Keratinocyte (primary cell): ENCODE measurements at regions not wholly inside any gene's neighbourhood (a gene's known extent, or its start where the extent isn't known, plus 50 kb on each side); places are given as distances from the start of the nearest gene placed in this dataset.

Experiments
- DNase-seq: peaks from one replicate; pipeline ENCODE4 v3.0.0-alpha.2; 2011; ENCODE audit warnings: low read depth, missing footprints, low spot score
- FAIRE-seq: peaks from 2 replicates; lab custom pipeline; 2011; peaks lifted over from hg19 to GRCh38; lab: Jason Lieb, UNC
- H2AFZ ChIP-seq: 2 replicates; pipeline ENCODE4 v1.6.0; 2012; ENCODE audit warnings: low read length, control low read depth, inconsistent platforms; ENCODE audit not compliant: control insufficient read depth
- H3K27ac ChIP-seq: 2 replicates; pipeline ENCODE4 v1.5.1; 2011; ENCODE audit warnings: low read length; ENCODE audit not compliant: control insufficient read depth, insufficient read depth
- H3K27me3 ChIP-seq: 3 replicates; pipeline ENCODE4 v1.6.0; 2011; ENCODE audit warnings: low read length; ENCODE audit not compliant: control insufficient read depth, insufficient read depth; ENCODE audit errors: extremely low read depth
- H3K36me3 ChIP-seq, 2 experiments: 2 replicates in 1 of 2; 3 replicates in 1 of 2; pipeline ENCODE4 v1.5.1; 2011; ENCODE audit warnings: low read length in 2 of 2, mild to moderate bottlenecking in 1 of 2; ENCODE audit not compliant: control insufficient read depth in 2 of 2, insufficient read depth in 2 of 2; ENCODE audit errors: extremely low read depth in 1 of 2
- H3K4me1 ChIP-seq: 3 replicates; pipeline ENCODE4 v1.5.1; 2011; ENCODE audit warnings: low read length; ENCODE audit not compliant: control insufficient read depth, insufficient read depth; ENCODE audit errors: extremely low read depth
- H3K4me2 ChIP-seq: 3 replicates; pipeline ENCODE4 v1.6.0; 2011; ENCODE audit warnings: low read depth, low read length; ENCODE audit not compliant: control insufficient read depth, insufficient read depth; ENCODE audit errors: extremely low read depth
- H3K4me3 ChIP-seq, 3 experiments: fragments of 200-600 bp in 1 of 3; sonication (generic) in 1 of 3; 2 replicates in 2 of 3; 3 replicates in 1 of 3; pipeline ENCODE4 v1.5.1; 2011 to 2016; ENCODE audit warnings: low read length in 3 of 3, mild to moderate bottlenecking in 3 of 3, control low read depth in 2 of 3, inconsistent platforms in 1 of 3, low read depth in 1 of 3, mixed read lengths in 1 of 3, mixed run types in 1 of 3, moderate library complexity in 1 of 3; ENCODE audit not compliant: control insufficient read depth in 2 of 3, insufficient read depth in 2 of 3; ENCODE audit errors: extremely low read depth in 1 of 3
- H3K79me2 ChIP-seq: 2 replicates; pipeline ENCODE4 v1.6.0; 2012; ENCODE audit warnings: low read length; ENCODE audit not compliant: control insufficient read depth, insufficient read depth
- H3K9ac ChIP-seq: 3 replicates; pipeline ENCODE4 v1.6.0; 2011; ENCODE audit warnings: low read length; ENCODE audit not compliant: control insufficient read depth, insufficient read depth; ENCODE audit errors: extremely low read depth
- H3K9me1 ChIP-seq: 3 replicates; pipeline ENCODE4 v1.6.0; 2011; ENCODE audit warnings: low read length; ENCODE audit not compliant: control insufficient read depth, insufficient read depth; ENCODE audit errors: extremely low read depth
- H3K9me3 ChIP-seq: 2 replicates; pipeline ENCODE4 v1.5.1; 2012; ENCODE audit warnings: low read depth, low read length; ENCODE audit not compliant: control insufficient read depth
- H4K20me1 ChIP-seq: 3 replicates; pipeline ENCODE4 v1.6.0; 2011; ENCODE audit warnings: low read length; ENCODE audit not compliant: control insufficient read depth, insufficient read depth; ENCODE audit errors: extremely low read depth
- CTCF ChIP-seq, 3 experiments: IDR thresholded peaks in 1 of 3; conservative IDR thresholded peaks in 1 of 3; optimal IDR thresholded peaks in 1 of 3; 2 replicates in 2 of 3; 3 replicates in 1 of 3; pipeline versions ENCODE3 to v1.5.1; 2011; ENCODE audit warnings: low read length in 3 of 3, mild to moderate bottlenecking in 3 of 3, moderate library complexity in 2 of 3, control low read depth in 1 of 3, inconsistent platforms in 1 of 3; ENCODE audit not compliant: insufficient read depth in 2 of 3; ENCODE audit errors: extremely low read depth in 1 of 3
- EZH2 ChIP-seq: IDR thresholded peaks from one replicate; pipeline ENCODE4 v1.6.1; 2012; ENCODE audit warnings: inconsistent platforms, mild to moderate bottlenecking, low read length, moderate library complexity
- dilution Hi-C: fragments of 300-500 bp; cut with MboI; formaldehyde crosslinking; loops from one replicate; pipeline ENCODE4 v1.7.0; 2020; ENCODE audit warnings: low sequenced_read_pairs; ENCODE audit not compliant: extremely low pct_ligation_motif_present

DNA sequence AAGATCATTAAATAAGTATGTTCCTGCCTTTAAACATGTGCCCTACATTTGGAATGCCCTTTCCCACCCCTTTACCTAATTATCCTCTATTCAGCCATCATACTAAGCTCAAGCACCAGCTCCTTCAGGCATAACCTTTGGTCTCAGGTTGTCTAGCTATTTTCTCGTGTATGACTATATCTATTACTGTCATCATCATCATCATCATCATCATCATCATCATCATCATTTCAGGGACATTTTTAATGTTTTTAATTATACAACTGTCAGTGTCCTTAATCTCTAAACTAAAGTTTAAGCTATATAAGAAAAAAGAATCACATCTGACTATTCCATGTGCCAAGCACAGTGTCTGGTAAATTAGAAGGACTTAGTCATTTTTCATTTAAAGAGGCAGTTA, 214.6 kb upstream of the CTSO start:
- dilution Hi-C loops: no loop called here
- H3K36me3 ChIP-seq: no peaks in the 10 kb centered on the region
- no peak overlapping the region for H2AFZ ChIP-seq
- DNase-seq (no peak), FAIRE-seq (no peak)
- H3K79me2 ChIP-seq: no peaks in the 10 kb centered on the region
- no peak overlapping the region for H3K4me3 ChIP-seq
- H4K20me1 ChIP-seq: no peaks in the 10 kb centered on the region
- H3K9me3 ChIP-seq: no peaks in the 10 kb centered on the region
- H3K4me1 ChIP-seq: peaks cover 5% of the 10 kb centered on the region
- H3K9ac ChIP-seq: no peak overlapping the region
- TF ChIP-seq CTCF (optimal IDR thresholded peaks at IDR 0.05 in 1 of 3, IDR thresholded peaks at IDR 0.05 in 1 of 3, conservative IDR thresholded peaks at IDR 0.05 in 1 of 3; ENCODE audit: extremely low read depth in 1 of 3, insufficient read depth in 2 of 3, low read length in 3 of 3) (no peak), EZH2 (no peak)
- no peak overlapping the region for H3K27ac ChIP-seq
- H3K27me3 ChIP-seq: no peaks in the 10 kb centered on the region
- no peaks in the 10 kb centered on the region for H3K9me1 ChIP-seq
- H3K4me2 ChIP-seq: no peak overlapping the region

GRCh38 chr4:156158747-156159146, 205.1 kb upstream of the CTSO start:
- Histone ChIP-seq H3K9me3 (no peaks in the 10 kb centered on the region), H3K27ac (no peak overlapping the region), H3K4me2 (no peak overlapping the region), H3K9me1 (no peaks in the 10 kb centered on the region), H3K4me1 (no peaks in the 10 kb centered on the region), H3K36me3 (no peaks in the 10 kb centered on the region), H3K79me2 (no peaks in the 10 kb centered on the region), H3K4me3 (no peak overlapping the region), H3K27me3 (no peaks in the 10 kb centered on the region), H2AFZ (no peak overlapping the region), H3K9ac (no peak overlapping the region), H4K20me1 (no peaks in the 10 kb centered on the region)
- dilution Hi-C loops: no loop called here
- TF ChIP-seq CTCF (optimal IDR thresholded peaks at IDR 0.05 in 1 of 3, IDR thresholded peaks at IDR 0.05 in 1 of 3, conservative IDR thresholded peaks at IDR 0.05 in 1 of 3; ENCODE audit: extremely low read depth in 1 of 3, insufficient read depth in 2 of 3, low read length in 3 of 3): no peak
- no peak for TF ChIP-seq EZH2
- no peak for DNase-seq
- FAIRE-seq: no peak
